A673 (cell line): ENCODE measurements at regions not wholly inside any gene's neighbourhood (a gene's known extent, or its start where the extent isn't known, plus 50 kb on each side); places are given as distances from the start of the nearest gene placed in this dataset.

ENCODE experiments used
- CTCF ChIP-seq: fragments of 300-800, 200-600 bp; sonication (generic); conservative IDR thresholded peaks from 2 replicates; pipeline ENCODE4 v1.5.1; 2017; ENCODE audit warnings: low read depth, mild to moderate bottlenecking, antibody characterized with exemption, low read length, moderate library complexity, mixed read lengths
- EZH2 ChIP-seq: fragments of 200-600 bp; sonication (generic); IDR thresholded peaks from 2 replicates; pipeline ENCODE4 v1.6.1; 2017; ENCODE audit warnings: borderline replicate concordance, low read depth, mild to moderate bottlenecking, mixed read lengths, antibody characterized with exemption, low read length; ENCODE audit not compliant: poor library complexity, severe bottlenecking

- TF ChIP-seq CTCF = no peak
- no peak for TF ChIP-seq EZH2
Observed at GRCh38 chr2:12456293-12457106, 260.2 kb upstream of the TRIB2 start.
